ENCODE measurements at regions not wholly inside any gene's neighbourhood (a gene's known extent, or its start where the extent isn't known, plus 50 kb on each side); places are given as distances from the start of the nearest gene placed in this dataset.
A peak's percentile ranks its signal among the peaks of the same experiment; 100 is the strongest.

GRCh38 chr7:19400758-19401254, 255.6 kb upstream of the FERD3L start:
- Histone ChIP-seq H3K4me2 (ENCODE audit: insufficient read depth, low read length) (no peak overlapping the region), H3K36me3 (ENCODE audit: insufficient read depth, low read length) (no peaks in the 10 kb centered on the region), H3K4me1 (ENCODE audit: insufficient read depth, low read length) (peaks cover 33% of the 10 kb centered on the region), H2AFZ (ENCODE audit: low read depth, low read length) (no peak overlapping the region), H3K79me2 (ENCODE audit: insufficient read depth, low read length) (no peaks in the 10 kb centered on the region), H4K20me1 (ENCODE audit: insufficient read depth, low read length) (no peaks in the 10 kb centered on the region), H3K27me3 (ENCODE audit: insufficient read depth, low read length, poor library complexity) (no peaks in the 10 kb centered on the region), H3K4me3 (ENCODE audit: low read depth in 1 of 2, low read length in 2 of 2) (no peak overlapping the region), H3K9ac (ENCODE audit: low read depth, low read length) (no peak overlapping the region), H3K9me3 (ENCODE audit: insufficient read depth, low read length, severe bottlenecking) (no peaks in the 10 kb centered on the region), H3K27ac (ENCODE audit: low read length) (no peak overlapping the region)
- ATAC-seq (ENCODE audit: insufficient read depth, low read depth) (no peak), DNase-seq (no peak)
- TF ChIP-seq EZH2 (IDR thresholded peaks at IDR 0.05; ENCODE audit: borderline replicate concordance, low read depth, low read length, severe bottlenecking): no peak
- TF ChIP-seq CTCF (IDR thresholded peaks at IDR 0.05; ENCODE audit: borderline replicate concordance, extremely low read depth, low read length, poor library complexity, severe bottlenecking): no peak

- Histone ChIP-seq H3K9me3 (ENCODE audit: insufficient read depth, low read length, severe bottlenecking) (no peaks in the 10 kb centered on the region), H3K27ac (ENCODE audit: low read length) (peak overlapping the region; percentile 64), H4K20me1 (ENCODE audit: insufficient read depth, low read length) (no peaks in the 10 kb centered on the region), H3K79me2 (ENCODE audit: insufficient read depth, low read length) (no peaks in the 10 kb centered on the region), H3K9ac (ENCODE audit: low read depth, low read length) (peak overlapping the region; percentile 28; the same call in 1 of the 2 replicates), H2AFZ (ENCODE audit: low read depth, low read length) (no peak overlapping the region), H3K4me1 (ENCODE audit: insufficient read depth, low read length) (peaks cover 17% of the 10 kb centered on the region), H3K4me2 (ENCODE audit: insufficient read depth, low read length) (peak overlapping the region; percentile 48), H3K4me3 (ENCODE audit: low read depth in 1 of 2, low read length in 2 of 2) (no peak overlapping the region), H3K36me3 (ENCODE audit: insufficient read depth, low read length) (no peaks in the 10 kb centered on the region), H3K27me3 (ENCODE audit: insufficient read depth, low read length, poor library complexity) (no peaks in the 10 kb centered on the region)
- no peak for TF ChIP-seq EZH2 (IDR thresholded peaks at IDR 0.05; ENCODE audit: borderline replicate concordance, low read depth, low read length, severe bottlenecking)
- no peak for TF ChIP-seq CTCF (IDR thresholded peaks at IDR 0.05; ENCODE audit: borderline replicate concordance, extremely low read depth, low read length, poor library complexity, severe bottlenecking)
- DNase-seq (peak; percentile 55), ATAC-seq (ENCODE audit: insufficient read depth, low read depth) (peak; percentile 99)
Measured at GRCh38 chr7:19397911-19398310, 252.7 kb upstream of the FERD3L start.

- H3K4me3 ChIP-seq (ENCODE audit: low read depth in 1 of 2, low read length in 2 of 2): no peak overlapping the region
- peaks cover under 1% of the 10 kb centered on the region for H3K4me1 ChIP-seq (ENCODE audit: insufficient read depth, low read length)
- TF ChIP-seq EZH2 (IDR thresholded peaks at IDR 0.05; ENCODE audit: borderline replicate concordance, low read depth, low read length, severe bottlenecking) (no peak), CTCF (IDR thresholded peaks at IDR 0.05; ENCODE audit: borderline replicate concordance, extremely low read depth, low read length, poor library complexity, severe bottlenecking) (no peak)
- H3K9me3 ChIP-seq (ENCODE audit: insufficient read depth, low read length, severe bottlenecking): no peaks in the 10 kb centered on the region
- no peak overlapping the region for H3K4me2 ChIP-seq (ENCODE audit: insufficient read depth, low read length)
- no peaks in the 10 kb centered on the region for H3K36me3 ChIP-seq (ENCODE audit: insufficient read depth, low read length)
- no peaks in the 10 kb centered on the region for H4K20me1 ChIP-seq (ENCODE audit: insufficient read depth, low read length)
- H3K27me3 ChIP-seq (ENCODE audit: insufficient read depth, low read length, poor library complexity): no peaks in the 10 kb centered on the region
- ATAC-seq (ENCODE audit: insufficient read depth, low read depth) (no peak), DNase-seq (no peak)
- H2AFZ ChIP-seq (ENCODE audit: low read depth, low read length): no peak overlapping the region
- H3K79me2 ChIP-seq (ENCODE audit: insufficient read depth, low read length): no peaks in the 10 kb centered on the region
- H3K27ac ChIP-seq (ENCODE audit: low read length): no peak overlapping the region
- H3K9ac ChIP-seq (ENCODE audit: low read depth, low read length): no peak overlapping the region
Measured at GRCh38 chr7:19392246-19392645, 247.0 kb upstream of the FERD3L start.

GRCh38 chr7:19390795-19391194, 245.6 kb upstream of the FERD3L start:
- Histone ChIP-seq H3K27ac (ENCODE audit: low read length) (no peak overlapping the region), H3K9me3 (ENCODE audit: insufficient read depth, low read length, severe bottlenecking) (no peaks in the 10 kb centered on the region), H3K9ac (ENCODE audit: low read depth, low read length) (no peak overlapping the region), H3K4me3 (ENCODE audit: low read depth in 1 of 2, low read length in 2 of 2) (no peak overlapping the region), H4K20me1 (ENCODE audit: insufficient read depth, low read length) (no peaks in the 10 kb centered on the region), H3K79me2 (ENCODE audit: insufficient read depth, low read length) (no peaks in the 10 kb centered on the region), H3K4me1 (ENCODE audit: insufficient read depth, low read length) (no peaks in the 10 kb centered on the region), H3K4me2 (ENCODE audit: insufficient read depth, low read length) (no peak overlapping the region), H3K27me3 (ENCODE audit: insufficient read depth, low read length, poor library complexity) (no peaks in the 10 kb centered on the region), H2AFZ (ENCODE audit: low read depth, low read length) (no peak overlapping the region), H3K36me3 (ENCODE audit: insufficient read depth, low read length) (no peaks in the 10 kb centered on the region)
- TF ChIP-seq CTCF (IDR thresholded peaks at IDR 0.05; ENCODE audit: borderline replicate concordance, extremely low read depth, low read length, poor library complexity, severe bottlenecking): no peak
- ATAC-seq (ENCODE audit: insufficient read depth, low read depth) (no peak), DNase-seq (no peak)
